GDM1 (cell line): ENCODE measurements at regions not wholly inside any gene's neighbourhood (a gene's known extent, or its start where the extent isn't known, plus 50 kb on each side); places are given as distances from the start of the nearest gene placed in this dataset.
"Not testable (repeated sequence)": the region's sequence is repeated elsewhere in the genome, so short reads cannot be mapped to it uniquely, and the experiment has no call there.

Source experiments
- DNase-seq: peaks from one replicate; lab custom pipeline; 2025; lab: John Stamatoyannopoulos, UW

DNA sequence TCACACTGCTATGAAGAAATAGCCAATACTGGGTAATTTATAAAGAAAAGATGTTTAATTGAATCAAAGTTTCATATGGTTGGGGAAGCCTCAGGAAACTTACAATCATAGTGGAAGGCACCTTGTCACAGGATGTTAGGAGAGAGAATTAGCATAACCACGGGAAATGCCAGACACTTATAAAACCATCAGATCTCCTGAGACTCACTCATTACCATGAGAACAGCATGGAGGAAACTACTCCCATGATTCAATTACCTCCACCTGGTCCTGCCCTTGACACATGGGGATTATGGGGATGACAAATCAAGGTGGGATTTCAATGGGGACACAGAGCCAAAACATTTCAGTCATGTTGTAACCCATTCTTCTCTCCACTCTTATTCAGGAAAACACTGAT lies 472.9 kb upstream of the FSIP2 start:
- no peak for DNase-seq

DNA sequence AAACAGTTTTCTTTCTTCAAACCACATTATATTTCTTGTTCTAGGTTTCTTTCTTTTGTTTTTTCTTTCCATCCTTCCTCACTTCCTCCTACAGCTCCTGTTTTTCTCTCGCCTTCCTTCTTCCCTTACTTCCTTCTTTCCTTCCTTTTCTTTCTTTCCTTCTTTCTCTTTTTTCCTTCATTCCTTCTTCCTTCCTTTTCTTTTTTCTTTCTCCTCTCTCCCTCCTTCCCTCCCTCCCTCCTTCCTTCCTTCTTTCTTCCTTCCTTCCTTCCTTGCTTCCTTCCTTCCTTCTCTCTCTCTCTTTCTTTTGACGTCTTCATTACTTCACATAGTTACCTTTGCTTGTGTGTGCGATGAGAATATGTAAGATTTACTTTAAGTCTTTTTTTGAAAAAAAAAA lies 470.0 kb upstream of the FSIP2 start:
- DNase-seq: no peak

DNA sequence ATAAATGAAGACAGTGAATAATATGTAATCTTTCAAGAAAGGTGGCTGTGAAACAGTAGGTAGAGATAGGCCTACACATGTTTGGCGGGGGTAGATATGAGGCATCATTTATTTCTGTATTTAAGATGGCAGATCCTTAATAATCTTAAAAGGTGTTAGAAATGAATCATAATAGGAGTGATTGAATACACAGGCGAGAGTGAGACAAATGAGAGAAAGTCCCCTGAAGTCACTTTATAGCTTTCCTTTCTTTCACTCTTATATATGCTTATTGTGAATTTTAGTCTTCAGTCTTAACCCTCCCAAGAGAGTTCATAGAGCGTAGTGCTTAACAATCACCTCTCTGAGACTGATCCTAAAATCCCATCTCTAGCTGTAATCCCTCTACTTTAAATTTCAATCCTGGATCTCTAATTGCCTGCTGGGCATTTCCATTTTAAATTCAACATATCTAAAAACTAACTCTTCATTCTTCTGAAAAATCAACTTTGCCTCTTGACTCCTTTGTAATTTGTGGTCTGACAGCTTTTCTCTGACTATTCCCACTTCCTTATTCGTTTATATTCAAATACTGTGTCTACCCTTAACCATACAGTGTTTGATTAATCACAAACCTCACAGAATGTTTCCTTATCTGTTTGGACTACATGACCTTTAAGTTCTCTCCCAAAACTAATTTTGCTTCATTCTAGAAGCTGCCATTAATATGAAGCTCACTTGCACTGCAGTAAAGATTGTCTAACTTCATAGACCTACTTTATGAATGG lies 463.7 kb upstream of the FSIP2 start:
- no peak for DNase-seq

DNA sequence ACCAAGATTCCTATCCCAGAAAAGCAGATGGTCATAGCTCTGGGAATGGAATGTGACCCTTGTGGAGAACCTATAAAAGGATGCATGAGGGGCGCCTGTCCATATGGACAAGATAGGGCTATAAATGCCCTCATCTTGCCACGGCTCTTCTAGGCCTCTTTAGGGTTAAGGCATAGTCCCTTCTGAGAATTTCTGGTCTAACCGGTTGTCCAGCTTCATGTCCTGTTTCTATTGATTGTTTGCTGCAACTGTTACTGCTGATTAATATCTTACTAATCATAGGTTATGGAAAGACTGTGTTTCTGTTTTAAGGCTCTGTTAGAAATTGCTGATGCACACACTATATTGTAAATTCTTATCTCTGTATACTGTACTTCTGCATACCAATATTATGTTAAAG lies 462.6 kb upstream of the FSIP2 start:
- DNase-seq: not testable (repeated sequence)

DNA sequence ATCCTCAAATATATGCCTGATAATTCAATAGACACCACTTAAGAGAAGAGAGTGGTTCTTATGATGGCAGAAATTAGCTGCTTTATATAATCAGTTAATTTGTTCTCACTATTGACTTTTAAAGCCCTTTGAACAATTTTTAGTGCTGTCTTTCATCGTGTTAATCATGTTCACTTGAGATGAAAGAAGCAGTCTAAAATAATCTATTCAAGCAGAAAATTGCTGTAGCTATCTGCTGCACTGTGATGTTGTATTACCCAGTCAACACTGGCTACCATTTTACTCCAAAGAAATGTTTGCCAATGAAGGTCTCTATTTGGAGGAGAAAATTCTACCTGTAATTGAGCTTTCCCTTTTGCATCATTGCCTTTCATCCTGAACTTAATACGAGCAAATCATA lies 459.8 kb upstream of the FSIP2 start:
- no peak for DNase-seq

DNA sequence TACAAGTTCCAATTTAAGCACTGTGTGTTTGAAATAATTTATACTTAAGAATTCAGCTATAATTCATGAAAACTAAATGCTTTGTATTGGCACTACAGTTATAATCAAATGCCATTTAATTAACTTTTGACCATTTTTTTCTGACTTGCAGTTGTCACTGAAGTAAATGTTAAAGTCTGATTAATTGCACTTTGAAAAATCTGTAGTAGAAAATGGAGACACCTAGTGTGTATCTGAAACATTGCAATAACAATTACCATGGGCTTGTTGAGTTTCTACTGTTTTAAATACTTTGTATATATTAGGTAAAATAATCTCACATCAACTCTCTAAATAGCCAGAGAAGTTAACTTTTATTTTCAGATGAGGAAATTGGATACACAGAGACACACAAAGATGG lies 458.6 kb upstream of the FSIP2 start:
- no peak for DNase-seq

DNA sequence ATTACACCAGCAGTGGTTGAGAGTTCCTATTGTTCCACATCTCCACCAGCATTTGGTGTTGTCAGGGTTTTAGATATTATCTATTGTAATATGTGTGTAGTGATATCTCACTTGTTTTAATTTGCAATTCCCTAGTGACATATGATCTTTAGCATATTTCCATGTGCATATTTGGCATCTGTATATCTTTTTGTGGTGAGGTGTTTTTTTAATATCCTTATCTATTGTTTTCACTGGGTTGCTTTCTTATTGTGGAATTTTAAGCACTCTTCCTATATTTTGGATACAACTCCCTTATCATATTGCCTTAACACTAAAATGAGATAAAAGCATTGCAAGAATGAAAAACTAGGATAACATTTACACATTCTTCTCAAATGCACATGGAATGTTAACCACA lies 453.9 kb upstream of the FSIP2 start:
- no peak for DNase-seq

DNA sequence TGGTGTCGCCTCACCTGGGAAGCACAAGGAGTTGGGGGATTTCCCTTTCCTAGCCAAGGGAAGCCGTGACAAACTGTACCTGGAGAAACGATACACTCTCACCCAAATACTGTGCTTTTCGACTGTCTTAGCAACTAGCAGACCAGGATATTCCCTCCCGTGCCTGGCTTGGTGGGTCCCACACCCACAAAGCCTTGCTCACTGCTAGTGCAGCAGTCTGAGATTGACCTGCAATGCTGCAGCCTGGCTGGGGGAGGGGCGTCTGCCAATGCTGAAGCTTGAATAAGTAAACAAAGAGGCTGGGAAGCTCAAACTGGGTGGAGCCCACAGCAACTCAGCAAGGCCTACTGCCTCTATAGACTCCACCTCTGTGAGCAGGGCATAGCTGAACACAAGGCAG lies 448.6 kb upstream of the FSIP2 start:
- DNase-seq: not testable (repeated sequence)

DNA sequence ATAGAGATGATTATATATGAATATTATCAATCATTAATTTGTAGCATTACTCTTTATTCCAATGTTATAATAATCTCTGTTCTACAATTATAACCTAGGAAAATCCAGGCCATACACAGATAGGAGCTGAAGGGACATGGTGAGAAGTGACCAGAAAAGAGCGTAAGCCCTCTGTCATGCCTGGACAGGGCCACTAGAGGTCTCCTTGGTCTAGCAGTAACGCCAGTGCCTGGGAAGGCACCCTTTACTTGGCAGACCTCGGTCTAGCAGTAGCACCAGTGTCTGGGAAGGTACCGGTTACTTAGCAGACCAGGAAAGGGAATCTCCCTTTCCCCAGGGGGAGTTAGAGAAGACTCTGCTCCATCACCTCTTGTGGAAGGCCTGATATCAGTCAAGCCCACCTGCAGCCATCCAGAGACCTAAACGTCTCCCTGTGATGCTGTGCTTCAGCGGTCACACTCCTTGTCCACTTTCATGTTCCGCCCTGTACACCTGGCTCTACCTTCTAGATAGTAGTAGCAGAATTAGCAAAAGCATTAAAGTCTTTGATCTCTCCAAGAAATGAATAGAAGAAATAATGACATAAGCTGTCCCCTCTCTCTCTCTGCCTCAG lies 447.5 kb upstream of the FSIP2 start:
- DNase-seq: peak; percentile 26

DNA sequence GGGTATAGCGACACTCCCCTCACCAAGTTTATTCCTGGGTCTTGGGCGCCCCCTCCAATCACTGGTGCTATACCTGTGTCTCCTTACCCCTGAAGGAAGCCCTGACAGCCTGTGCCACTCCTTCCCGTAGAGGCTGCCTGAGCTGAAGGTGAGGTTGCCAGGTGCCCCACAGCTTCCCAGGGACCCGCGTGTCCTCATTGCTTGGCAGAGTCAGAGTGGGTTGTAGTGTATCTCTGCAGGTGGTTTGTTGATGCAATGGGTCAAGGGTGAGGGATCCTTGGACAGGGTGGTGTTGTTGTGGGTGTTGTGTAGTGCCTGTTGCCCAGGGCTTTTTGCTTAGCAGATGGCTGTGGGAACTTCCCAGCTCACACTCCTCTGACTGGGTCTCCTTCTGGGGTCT lies 438.7 kb upstream of the FSIP2 start:
- DNase-seq: no peak

DNA sequence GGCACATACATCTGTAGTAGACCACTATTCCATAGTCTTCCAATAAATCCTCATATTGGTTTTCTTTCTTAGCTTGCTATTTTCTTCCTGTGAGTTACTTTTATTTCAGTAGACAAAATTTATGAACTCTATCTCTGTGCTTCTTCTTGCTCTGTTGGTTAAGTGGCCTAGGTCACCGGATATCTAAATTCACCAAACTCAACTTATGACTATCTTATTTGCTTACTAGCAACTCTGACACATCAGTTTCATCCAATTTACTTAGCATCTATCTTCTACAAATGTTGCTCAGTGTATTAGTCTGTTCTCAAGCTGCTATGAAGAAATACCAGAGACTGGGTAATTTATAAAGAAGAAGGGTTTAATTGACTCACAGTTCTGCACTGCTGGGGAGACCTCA lies 432.5 kb upstream of the FSIP2 start:
- no peak for DNase-seq

DNA sequence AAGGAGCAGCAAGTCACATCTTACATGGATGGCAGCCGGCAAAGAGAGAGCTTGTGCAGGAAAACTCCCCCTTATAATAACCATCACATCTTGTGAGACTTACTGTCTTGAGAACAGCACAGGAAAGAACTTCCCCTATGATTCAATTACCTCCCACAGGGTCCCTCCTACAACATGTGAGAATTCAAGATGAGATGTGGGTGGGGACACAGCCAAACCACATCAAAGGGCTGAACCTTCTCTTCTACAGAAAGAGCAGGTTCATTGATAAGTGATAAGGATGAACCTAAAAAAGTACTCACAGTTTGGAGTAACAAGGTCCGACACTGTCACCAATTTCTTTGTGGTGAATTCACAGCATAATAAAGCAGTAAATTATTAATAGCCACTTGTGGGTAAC lies 422.2 kb upstream of the FSIP2 start:
- DNase-seq: no peak

DNA sequence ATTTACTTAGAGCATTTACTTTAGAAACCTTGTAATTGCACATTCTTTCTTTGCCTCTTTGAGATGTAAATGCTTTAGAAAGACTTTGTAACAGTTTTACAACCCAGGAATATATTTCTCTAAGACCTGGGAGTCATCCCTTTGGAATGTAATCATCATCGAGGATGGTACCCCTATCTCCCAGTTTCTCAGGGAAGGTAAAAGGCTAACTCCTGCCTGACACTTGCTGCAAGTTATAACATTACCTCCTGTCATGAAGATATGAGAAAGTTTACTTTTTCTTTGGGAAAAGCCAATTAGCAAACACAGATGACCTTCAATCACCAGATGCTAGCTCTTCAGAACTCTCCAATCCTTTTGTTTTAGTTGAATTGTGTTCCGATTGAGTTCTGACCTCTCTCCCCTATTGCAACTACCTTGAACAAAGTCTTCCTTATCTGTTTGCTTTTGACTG lies 420.3 kb upstream of the FSIP2 start:
- no peak for DNase-seq

DNA sequence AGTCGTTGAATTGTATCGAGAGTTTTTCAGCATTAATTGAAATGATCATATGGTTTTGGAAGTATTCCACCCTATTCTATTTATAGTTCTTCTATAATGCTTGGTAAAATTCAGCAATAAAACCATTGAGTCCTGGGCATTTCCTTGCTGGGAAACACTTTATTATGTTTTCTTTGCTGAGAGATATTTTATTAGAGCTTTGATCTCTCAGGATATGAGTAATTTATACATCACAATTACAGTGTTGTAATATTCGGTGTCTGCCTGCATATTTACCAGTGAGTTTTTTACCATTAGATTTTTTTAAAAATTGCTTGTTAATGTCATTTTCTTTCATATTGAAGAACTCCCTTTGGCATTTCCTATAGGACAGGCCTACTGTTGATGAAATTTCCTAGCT lies 402.7 kb upstream of the FSIP2 start:
- DNase-seq: no peak

DNA sequence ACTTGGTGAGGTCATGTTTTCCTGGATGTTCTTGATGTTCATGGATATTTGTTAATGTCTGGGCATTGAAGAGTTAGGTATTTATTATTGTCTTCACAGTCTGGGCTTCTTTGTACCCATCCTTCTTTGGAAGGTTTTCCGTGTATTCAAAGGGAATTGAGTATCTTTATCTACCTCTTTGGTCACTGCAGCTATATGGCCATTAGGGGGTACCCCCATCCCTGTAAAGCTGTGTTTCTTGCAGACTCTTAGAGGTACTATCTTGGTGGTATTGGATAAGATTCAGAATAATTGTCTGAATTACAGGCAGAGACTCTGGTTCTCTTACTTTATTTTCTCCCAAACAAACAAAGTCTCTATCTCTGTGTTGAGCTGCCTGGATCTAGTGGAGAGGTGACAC lies 401.6 kb upstream of the FSIP2 start:
- no peak for DNase-seq

DNA sequence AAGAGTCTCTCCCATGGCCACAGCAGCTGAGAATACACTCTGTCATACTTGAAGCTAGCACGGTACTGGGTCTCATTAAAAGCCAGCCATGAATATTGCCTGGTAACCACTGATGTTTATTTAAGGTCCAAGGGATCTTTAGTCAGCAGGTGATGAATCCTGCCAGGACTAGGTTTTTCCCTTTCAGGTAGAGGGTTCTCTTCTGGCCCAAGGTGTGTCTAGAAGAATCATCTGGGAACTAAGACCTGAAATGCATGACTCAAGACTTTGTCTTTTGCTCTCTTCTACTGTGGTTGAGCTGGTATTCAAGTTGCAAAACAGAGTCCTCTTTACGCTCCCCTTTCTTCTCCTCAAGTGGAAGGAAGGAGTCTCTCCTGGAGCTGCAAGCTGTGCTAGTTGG lies 400.5 kb upstream of the FSIP2 start:
- DNase-seq: no peak

DNA sequence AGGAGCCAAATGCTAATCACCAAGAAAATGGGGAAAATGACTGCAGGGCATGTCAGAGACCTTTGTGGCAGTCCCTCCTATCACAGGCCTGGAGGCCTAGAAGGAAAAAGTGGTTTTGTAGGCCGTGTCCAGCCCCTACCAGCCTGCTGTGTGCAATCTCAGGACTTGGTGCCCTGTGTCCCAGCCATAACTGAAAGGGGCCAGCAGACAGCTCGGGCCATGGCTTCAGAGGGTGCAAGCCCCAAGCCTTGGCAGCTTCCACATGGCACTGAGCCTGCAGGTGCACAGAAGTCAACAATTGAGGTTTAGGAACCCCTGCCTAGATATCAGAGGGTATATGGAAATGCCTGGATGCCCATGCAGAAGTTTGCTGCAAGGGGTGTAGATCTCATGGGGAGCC lies 391.2 kb upstream of the FSIP2 start:
- DNase-seq: no peak

DNA sequence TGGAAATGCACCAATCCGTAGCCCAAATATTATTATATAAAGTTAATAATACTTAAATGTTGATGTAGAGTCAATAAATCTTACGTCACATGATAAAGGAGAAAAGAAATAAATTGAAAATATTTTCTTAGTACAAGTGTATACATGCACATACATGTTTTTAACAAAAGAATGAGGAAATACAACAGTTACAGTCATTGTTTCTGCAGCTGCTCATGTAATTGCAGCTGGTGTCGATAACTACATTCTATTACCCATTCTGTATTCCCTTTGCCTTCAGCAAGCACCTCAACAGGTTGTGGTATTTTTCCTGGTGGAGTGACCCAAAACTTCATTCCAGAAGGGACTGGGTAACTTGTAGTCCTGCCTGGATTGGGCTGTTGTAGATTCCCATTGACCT lies 377.8 kb upstream of the FSIP2 start:
- no peak for DNase-seq

DNA sequence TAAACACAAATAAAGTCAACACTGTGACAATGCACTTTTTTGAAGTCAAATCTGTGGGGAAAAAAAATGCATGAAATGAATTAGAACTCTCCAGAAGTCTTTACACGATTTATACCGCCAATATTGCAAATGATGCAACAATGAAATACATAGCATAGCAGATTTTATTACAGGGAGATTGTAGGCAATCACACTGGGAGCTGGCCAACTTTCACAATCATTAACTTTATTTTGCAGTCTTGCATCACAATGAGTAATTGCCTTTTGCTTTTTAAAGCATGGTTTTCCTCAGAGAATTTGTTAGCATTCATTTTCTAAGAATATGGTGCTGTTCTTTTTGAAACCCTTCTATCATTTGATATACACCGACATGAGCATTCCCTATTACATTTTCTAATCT lies 366.4 kb upstream of the FSIP2 start:
- no peak for DNase-seq

DNA sequence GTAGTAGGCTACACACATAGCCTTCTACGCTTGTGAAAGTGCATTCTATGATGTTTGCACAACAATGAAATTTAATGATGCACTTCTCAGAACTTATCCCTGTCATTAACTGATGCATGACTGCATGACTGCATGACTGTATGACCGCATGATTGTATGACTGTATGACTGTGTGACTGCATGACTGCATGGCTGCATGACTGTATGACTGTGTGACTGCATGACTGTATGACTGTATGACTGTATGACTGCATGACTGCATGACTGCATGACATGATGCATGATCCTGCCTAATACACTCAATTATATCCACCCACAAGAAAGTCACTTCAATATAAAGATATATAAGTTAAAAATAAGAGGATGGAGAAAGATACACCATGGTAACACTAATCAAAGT lies 365.4 kb upstream of the FSIP2 start:
- DNase-seq: no peak

DNA sequence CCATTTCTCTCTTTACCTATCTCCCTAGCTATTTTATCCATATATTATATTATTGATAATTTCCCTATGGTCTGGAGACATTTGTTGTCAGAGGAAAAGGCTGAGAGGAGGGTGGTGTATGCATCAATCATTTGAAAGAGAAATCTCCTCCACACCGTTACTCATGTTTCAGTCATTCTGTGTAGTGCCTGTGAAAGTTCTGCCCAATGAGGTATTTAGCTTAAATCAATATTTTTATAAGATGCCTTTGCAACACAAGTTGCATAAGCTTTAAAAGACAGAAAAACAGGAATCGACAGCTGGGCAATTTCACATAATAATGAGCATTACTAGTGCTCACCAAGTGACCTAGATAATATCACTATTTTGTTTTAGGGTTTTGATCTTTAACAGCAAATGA lies 363.7 kb upstream of the FSIP2 start:
- no peak for DNase-seq

DNA sequence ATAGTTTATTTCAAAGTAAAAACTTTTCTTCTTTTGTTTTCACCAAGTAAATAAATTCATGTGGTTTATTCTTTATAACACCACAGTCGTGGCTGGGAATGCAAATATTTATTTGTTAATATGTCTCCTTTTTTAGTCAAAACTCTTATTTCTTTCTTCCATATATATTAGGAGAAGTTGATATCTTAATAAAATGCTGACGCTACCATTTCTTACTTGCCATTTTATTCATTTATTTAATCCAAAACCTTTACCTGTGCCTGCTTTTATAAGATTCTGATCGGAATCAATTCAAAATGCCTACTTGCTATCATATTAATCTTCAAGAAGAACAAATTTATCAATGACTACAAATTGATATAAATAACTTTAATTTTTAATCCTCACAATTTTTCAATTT lies 362.9 kb upstream of the FSIP2 start:
- DNase-seq: no peak

DNA sequence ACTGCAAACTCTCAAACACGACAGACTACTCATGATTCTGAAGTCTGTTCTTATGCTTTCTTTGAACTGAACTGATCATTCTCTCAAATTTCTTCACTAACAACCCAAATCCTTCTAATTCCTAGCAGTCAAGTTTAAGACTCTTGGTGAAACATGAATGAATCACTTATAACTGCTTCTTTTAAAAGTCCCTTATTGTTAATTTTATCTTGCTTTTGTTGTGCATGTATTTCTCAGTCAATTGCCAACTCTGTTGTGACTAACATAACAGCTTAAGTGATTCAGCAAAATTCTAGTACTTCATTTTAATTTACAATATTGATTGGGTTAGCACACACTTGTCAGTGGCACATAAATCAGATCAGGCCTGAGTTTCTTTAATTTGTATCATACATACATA lies 357.0 kb upstream of the FSIP2 start:
- DNase-seq: no peak
